Smooth muscle cell (in vitro differentiated cells): ENCODE measurements at regions not wholly inside any gene's neighbourhood (a gene's known extent, or its start where the extent isn't known, plus 50 kb on each side); places are given as distances from the start of the nearest gene placed in this dataset.

Source experiments
- DNase-seq: peaks from one replicate; lab custom pipeline; 2025; ENCODE audit not compliant: unreplicated experiment; lab: John Stamatoyannopoulos, UW
- H2AFZ ChIP-seq: fragments of 200-600 bp; sonication (generic); 2 replicates; pipeline ENCODE4 v1.6.0; 2016; ENCODE audit warnings: antibody characterized with exemption, low read depth, mild to moderate bottlenecking
- H3F3A ChIP-seq: fragments of 200-600 bp; sonication (generic); 2 replicates; pipeline ENCODE4 v1.6.0; 2017; ENCODE audit warnings: antibody characterized with exemption, low read depth
- H3K27ac ChIP-seq: fragments of 200-600 bp; sonication (generic); 2 replicates; pipeline ENCODE4 v1.5.1; 2016; ENCODE audit warnings: low read depth, mild to moderate bottlenecking
- H3K27me3 ChIP-seq: fragments of 200-600 bp; sonication (generic); 2 replicates; pipeline ENCODE4 v1.6.1; 2016; ENCODE audit warnings: low read depth, mild to moderate bottlenecking
- H3K36me3 ChIP-seq: fragments of 200-600 bp; sonication (generic); 2 replicates; pipeline ENCODE4 v1.5.1; 2016; ENCODE audit warnings: low read depth
- H3K4me1 ChIP-seq: fragments of 200-600 bp; sonication (generic); 2 replicates; pipeline ENCODE4 v1.5.1; 2016; ENCODE audit warnings: low read depth
- H3K4me2 ChIP-seq: fragments of 200-600 bp; sonication (generic); 2 replicates; pipeline ENCODE4 v1.6.0; 2016; ENCODE audit warnings: mild to moderate bottlenecking
- H3K4me3 ChIP-seq: fragments of 200-600 bp; sonication (generic); 2 replicates; pipeline ENCODE4 v1.5.1; 2016; ENCODE audit warnings: mild to moderate bottlenecking
- H3K79me2 ChIP-seq: fragments of 200-600 bp; sonication (generic); 2 replicates; pipeline ENCODE4 v1.6.0; 2016; ENCODE audit warnings: low read depth, mild to moderate bottlenecking
- H3K9ac ChIP-seq: fragments of 200-600 bp; sonication (generic); 2 replicates; pipeline ENCODE4 v1.6.0; 2016; ENCODE audit warnings: low read depth
- H3K9me3 ChIP-seq: fragments of 200-600 bp; sonication (generic); replicated peaks from 2 replicates; pipeline ENCODE4 v1.5.1; 2016; ENCODE audit warnings: low read depth
- H4K20me1 ChIP-seq: fragments of 200-600 bp; sonication (generic); 2 replicates; pipeline ENCODE4 v1.6.0; 2016; ENCODE audit warnings: low read depth
- WGBS: methylation state at CpG from one replicate; pipeline ENCODE4 v1.1.7; 2016; ENCODE audit warnings: low lambda C conversion rate; 5-methylcytosine and 5-hydroxymethylcytosine counted together
- TF ChIP-seq, protein P1 (sequence below): fragments of 200-600 bp; sonication (generic); IDR thresholded peaks from 2 replicates; pipeline ENCODE4 v1.5.1; 2017; ENCODE audit warnings: borderline replicate concordance, mild to moderate bottlenecking, antibody characterized with exemption; ENCODE audit not compliant: insufficient read depth, poor library complexity, severe bottlenecking

- no peak for DNase-seq
- Histone ChIP-seq H4K20me1 (no peaks in the 10 kb centered on the region), H3K27me3 (no peaks in the 10 kb centered on the region), H3K4me3 (no peak overlapping the region), H2AFZ (no peak overlapping the region), H3K9ac (no peak overlapping the region), H3K9me3 (no peaks in the 10 kb centered on the region), H3K4me1 (no peaks in the 10 kb centered on the region), H3K79me2 (no peaks in the 10 kb centered on the region), H3F3A (no peaks in the 10 kb centered on the region), H3K36me3 (no peaks in the 10 kb centered on the region), H3K4me2 (no peak overlapping the region), H3K27ac (no peak overlapping the region)
- TF ChIP-seq, protein P1, sequence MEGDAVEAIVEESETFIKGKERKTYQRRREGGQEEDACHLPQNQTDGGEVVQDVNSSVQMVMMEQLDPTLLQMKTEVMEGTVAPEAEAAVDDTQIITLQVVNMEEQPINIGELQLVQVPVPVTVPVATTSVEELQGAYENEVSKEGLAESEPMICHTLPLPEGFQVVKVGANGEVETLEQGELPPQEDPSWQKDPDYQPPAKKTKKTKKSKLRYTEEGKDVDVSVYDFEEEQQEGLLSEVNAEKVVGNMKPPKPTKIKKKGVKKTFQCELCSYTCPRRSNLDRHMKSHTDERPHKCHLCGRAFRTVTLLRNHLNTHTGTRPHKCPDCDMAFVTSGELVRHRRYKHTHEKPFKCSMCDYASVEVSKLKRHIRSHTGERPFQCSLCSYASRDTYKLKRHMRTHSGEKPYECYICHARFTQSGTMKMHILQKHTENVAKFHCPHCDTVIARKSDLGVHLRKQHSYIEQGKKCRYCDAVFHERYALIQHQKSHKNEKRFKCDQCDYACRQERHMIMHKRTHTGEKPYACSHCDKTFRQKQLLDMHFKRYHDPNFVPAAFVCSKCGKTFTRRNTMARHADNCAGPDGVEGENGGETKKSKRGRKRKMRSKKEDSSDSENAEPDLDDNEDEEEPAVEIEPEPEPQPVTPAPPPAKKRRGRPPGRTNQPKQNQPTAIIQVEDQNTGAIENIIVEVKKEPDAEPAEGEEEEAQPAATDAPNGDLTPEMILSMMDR, result no peak
- WGBS, result 92% methylated on average over 12 of the region's 12 CpGs
These were observed 2659.4 kb upstream of the PCDH20 start for GRCh38 chr13:64074971-64075474.

DNA sequence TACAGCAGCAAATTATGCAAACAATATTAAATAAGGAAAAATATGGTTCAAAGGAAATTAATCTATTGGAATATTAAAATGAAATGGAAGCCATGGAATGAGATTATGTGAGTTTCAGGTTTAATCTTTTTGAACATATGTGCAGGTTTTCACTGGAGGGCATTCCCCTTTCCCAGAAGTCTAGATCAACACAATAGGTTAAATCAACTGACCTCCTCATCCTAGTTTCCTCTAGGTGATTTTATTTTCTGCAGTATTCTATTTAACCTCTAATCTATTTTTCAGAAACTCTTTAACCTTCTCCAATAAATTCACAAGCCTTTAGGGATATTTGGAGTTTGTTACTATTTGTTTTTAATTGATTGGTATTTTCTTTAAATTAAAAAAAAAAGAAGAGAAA lies 2657.6 kb upstream of the PCDH20 start:
- Histone ChIP-seq H3K27me3 (no peaks in the 10 kb centered on the region), H2AFZ (no peak overlapping the region), H3F3A (no peaks in the 10 kb centered on the region), H3K4me3 (no peak overlapping the region), H3K9me3 (no peaks in the 10 kb centered on the region), H3K4me2 (no peak overlapping the region), H3K9ac (no peak overlapping the region), H4K20me1 (no peaks in the 10 kb centered on the region), H3K27ac (no peak overlapping the region), H3K4me1 (no peaks in the 10 kb centered on the region), H3K79me2 (no peaks in the 10 kb centered on the region), H3K36me3 (no peaks in the 10 kb centered on the region)
- TF ChIP-seq, protein P1, result no peak
- no peak for DNase-seq

GRCh38 chr13:64071352-64071751 lies 2655.7 kb upstream of the PCDH20 start:
- no peak overlapping the region for H2AFZ ChIP-seq
- TF ChIP-seq, protein P1, result no peak
- no peaks in the 10 kb centered on the region for H3K36me3 ChIP-seq
- H3K9me3 ChIP-seq, result no peaks in the 10 kb centered on the region
- H3F3A ChIP-seq, result no peaks in the 10 kb centered on the region
- no peaks in the 10 kb centered on the region for H4K20me1 ChIP-seq
- no peak for DNase-seq
- H3K4me1 ChIP-seq, result no peaks in the 10 kb centered on the region
- H3K79me2 ChIP-seq, result no peaks in the 10 kb centered on the region
- no peak overlapping the region for H3K4me3 ChIP-seq
- no peak overlapping the region for H3K4me2 ChIP-seq
- no peaks in the 10 kb centered on the region for H3K27me3 ChIP-seq
- WGBS, result 94% methylated on average over 1 of the region's 1 CpG
- H3K27ac ChIP-seq, result no peak overlapping the region
- H3K9ac ChIP-seq, result no peak overlapping the region

- H3K9ac ChIP-seq, result no peak overlapping the region
- WGBS, result 91% methylated on average over 1 of the region's 1 CpG
- no peaks in the 10 kb centered on the region for H3K4me1 ChIP-seq
- H3K4me3 ChIP-seq, result no peak overlapping the region
- no peaks in the 10 kb centered on the region for H3K27me3 ChIP-seq
- no peak overlapping the region for H3K27ac ChIP-seq
- no peaks in the 10 kb centered on the region for H3F3A ChIP-seq
- no peak for DNase-seq
- no peaks in the 10 kb centered on the region for H3K36me3 ChIP-seq
- no peak overlapping the region for H3K4me2 ChIP-seq
- no peaks in the 10 kb centered on the region for H4K20me1 ChIP-seq
- no peak overlapping the region for H2AFZ ChIP-seq
- H3K79me2 ChIP-seq, result no peaks in the 10 kb centered on the region
- TF ChIP-seq, protein P1, result no peak
- no peaks in the 10 kb centered on the region for H3K9me3 ChIP-seq
These were observed 2654.2 kb upstream of the PCDH20 start for GRCh38 chr13:64069892-64070291.
